Coronary artery (tissue), 2 donors: ENCODE measurements at regions not wholly inside any gene's neighbourhood (a gene's known extent, or its start where the extent isn't known, plus 50 kb on each side); places are given as distances from the start of the nearest gene placed in this dataset.

Experiments
- DNase-seq: peaks from one replicate; pipeline ENCODE4 v3.0.0-alpha.2; 2017; ENCODE audit warnings: low spot score
- H3K27ac ChIP-seq, 2 donors: fragments of 200-600 bp; sonication (generic); one replicate each; pipeline ENCODE4 v1.5.1; 2016 to 2019
- H3K4me3 ChIP-seq: fragments of 200-600 bp; sonication (generic); 2 replicates; pipeline ENCODE4 v1.5.1; 2016; ENCODE audit warnings: mild to moderate bottlenecking, moderate library complexity
- TF ChIP-seq, protein P1 (sequence below): fragments of 200-600 bp; sonication (generic); IDR thresholded peaks from one replicate; pipeline ENCODE4 v1.5.1; 2019; ENCODE audit warnings: antibody characterized with exemption

DNA sequence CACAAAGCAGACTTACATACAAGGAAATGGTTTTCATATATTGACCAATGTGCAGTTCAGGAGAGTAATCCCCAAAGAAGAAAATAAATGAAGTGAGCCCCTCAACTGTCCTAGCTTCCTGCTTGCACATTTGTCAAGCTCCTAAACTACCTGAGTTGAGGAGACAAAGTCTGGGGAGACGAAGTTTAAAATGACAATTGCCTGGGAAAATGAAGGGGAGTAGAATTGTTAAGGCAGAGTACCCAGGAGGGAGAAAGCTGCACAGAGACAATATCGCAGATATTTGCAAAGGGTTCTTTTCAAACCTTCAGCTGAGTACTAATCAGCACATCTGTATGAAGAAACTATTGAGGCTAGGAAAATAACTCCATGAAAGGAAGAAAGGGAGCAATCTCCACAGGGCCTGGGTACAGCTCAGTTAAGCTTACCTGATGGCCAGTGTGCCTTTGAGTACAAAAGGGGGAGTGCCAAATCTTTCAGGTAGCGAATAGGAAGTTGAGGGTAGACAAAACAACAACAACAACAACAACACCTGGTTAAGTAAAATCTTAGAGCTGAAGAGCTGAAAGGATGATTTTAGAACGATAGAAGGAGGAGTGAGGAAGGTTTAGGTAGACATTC lies 1700.1 kb upstream of the PRR20A start:
- TF ChIP-seq, protein P1, sequence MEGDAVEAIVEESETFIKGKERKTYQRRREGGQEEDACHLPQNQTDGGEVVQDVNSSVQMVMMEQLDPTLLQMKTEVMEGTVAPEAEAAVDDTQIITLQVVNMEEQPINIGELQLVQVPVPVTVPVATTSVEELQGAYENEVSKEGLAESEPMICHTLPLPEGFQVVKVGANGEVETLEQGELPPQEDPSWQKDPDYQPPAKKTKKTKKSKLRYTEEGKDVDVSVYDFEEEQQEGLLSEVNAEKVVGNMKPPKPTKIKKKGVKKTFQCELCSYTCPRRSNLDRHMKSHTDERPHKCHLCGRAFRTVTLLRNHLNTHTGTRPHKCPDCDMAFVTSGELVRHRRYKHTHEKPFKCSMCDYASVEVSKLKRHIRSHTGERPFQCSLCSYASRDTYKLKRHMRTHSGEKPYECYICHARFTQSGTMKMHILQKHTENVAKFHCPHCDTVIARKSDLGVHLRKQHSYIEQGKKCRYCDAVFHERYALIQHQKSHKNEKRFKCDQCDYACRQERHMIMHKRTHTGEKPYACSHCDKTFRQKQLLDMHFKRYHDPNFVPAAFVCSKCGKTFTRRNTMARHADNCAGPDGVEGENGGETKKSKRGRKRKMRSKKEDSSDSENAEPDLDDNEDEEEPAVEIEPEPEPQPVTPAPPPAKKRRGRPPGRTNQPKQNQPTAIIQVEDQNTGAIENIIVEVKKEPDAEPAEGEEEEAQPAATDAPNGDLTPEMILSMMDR = no peak
- H3K27ac ChIP-seq = no peak overlapping the region
- H3K4me3 ChIP-seq = no peak overlapping the region
- DNase-seq = no peak

DNA sequence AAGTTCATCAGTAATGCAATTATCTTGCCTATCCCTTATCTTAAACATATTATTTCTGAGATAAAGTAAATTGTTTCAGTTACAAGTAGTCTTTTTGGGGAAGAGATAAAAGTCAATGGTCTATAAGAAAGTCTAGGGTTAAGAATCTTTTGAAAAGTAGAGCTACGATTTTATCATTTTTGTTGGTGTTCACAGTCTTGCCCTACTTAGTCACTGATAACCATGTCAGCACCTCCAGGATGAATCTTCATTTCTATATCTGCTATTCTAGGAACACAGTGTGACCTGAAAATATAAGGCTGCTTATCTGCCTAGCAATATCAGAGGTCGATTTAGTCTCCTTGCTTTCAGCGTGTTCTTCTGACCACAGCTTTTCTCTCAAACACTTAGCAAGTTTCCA lies 1676.5 kb upstream of the PRR20A start:
- no peak for DNase-seq
- TF ChIP-seq, protein P1 = no peak
- Histone ChIP-seq H3K27ac (no peak overlapping the region), H3K4me3 (no peak overlapping the region)

DNA sequence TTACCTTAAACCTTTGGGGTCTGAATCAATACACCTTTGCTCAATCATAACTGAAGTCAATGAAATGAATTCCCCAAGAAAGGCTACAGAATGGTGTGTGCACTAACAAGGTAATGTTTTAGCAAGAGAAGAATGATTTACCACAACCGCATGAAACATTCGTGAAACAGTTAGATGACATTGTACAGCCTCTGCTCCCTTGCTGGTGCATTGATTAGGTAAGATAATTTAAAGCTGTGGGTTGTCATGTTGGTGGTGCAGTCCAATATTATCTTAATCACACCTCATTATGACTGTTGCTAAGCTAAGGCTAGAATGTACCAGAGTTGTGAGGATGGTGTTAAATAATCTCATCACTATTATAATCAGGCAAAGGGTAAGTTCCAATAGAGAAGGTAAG lies 1673.2 kb upstream of the PRR20A start:
- no peak overlapping the region for H3K27ac ChIP-seq
- TF ChIP-seq, protein P1 = no peak
- no peak overlapping the region for H3K4me3 ChIP-seq
- DNase-seq = no peak

GRCh38 chr13:55483626-55484158 lies 1657.0 kb upstream of the PRR20A start:
- no peak overlapping the region for H3K27ac ChIP-seq
- no peak overlapping the region for H3K4me3 ChIP-seq
- DNase-seq = no peak
- TF ChIP-seq, protein P1 = no peak

- DNase-seq = no peak
- Histone ChIP-seq H3K27ac (no peak overlapping the region), H3K4me3 (no peak overlapping the region)
- TF ChIP-seq, protein P1 = no peak
Observed at GRCh38 chr13:55493297-55493696, 1647.4 kb upstream of the PRR20A start.

- TF ChIP-seq, protein P1 = no peak
- Histone ChIP-seq H3K27ac (no peak overlapping the region), H3K4me3 (no peak overlapping the region)
- DNase-seq = no peak
Observed at GRCh38 chr13:55497486-55497885, 1643.2 kb upstream of the PRR20A start.

- TF ChIP-seq, protein P1 = no peak
- Histone ChIP-seq H3K4me3 (no peak overlapping the region), H3K27ac (no peak overlapping the region)
- DNase-seq = no peak
Observed at GRCh38 chr13:55500694-55501093, 1640.0 kb upstream of the PRR20A start.
